HAP-1 (cell line): ENCODE measurements at regions not wholly inside any gene's neighbourhood (a gene's known extent, or its start where the extent isn't known, plus 50 kb on each side); places are given as distances from the start of the nearest gene placed in this dataset.

Experiments
- DNase-seq, 2 experiments: peaks; one replicate each; pipeline ENCODE4 v3.0.0-alpha.2; 2016 to 2020; ENCODE audit warnings: low spot score in 2 of 2
- H3K27me3 ChIP-seq: fragments of 250-450 bp; sonication (Bioruptor Pico); 2 replicates; pipeline ENCODE4 v1.5.1; 2020; ENCODE audit warnings: low read depth, mild to moderate bottlenecking, moderate library complexity
- H3K36me3 ChIP-seq: fragments of 250-450 bp; sonication (Bioruptor Pico); replicated peaks from 2 replicates; pipeline ENCODE4 v1.5.1; 2020; ENCODE audit warnings: mild to moderate bottlenecking
- H3K4me1 ChIP-seq: fragments of 250-450 bp; sonication (Bioruptor Pico); 2 replicates; pipeline ENCODE4 v1.5.1; 2020; ENCODE audit warnings: mild to moderate bottlenecking
- H3K4me3 ChIP-seq: fragments of 250-450 bp; sonication (Bioruptor Pico); 2 replicates; pipeline ENCODE4 v1.5.1; 2020; ENCODE audit warnings: mild to moderate bottlenecking, moderate library complexity
- H3K9me3 ChIP-seq: fragments of 250-450 bp; sonication (Bioruptor Pico); 2 replicates; pipeline ENCODE4 v1.5.1; 2020; ENCODE audit warnings: mild to moderate bottlenecking, moderate library complexity
- in situ Hi-C: fragments of 300-500 bp; cut with MboI; formaldehyde crosslinking; loops from 3 replicates; pipeline ENCODE4 v1.14.3; 2020; ENCODE audit warnings: low sequenced_read_pairs, inconsistent platforms, mixed read lengths

DNA sequence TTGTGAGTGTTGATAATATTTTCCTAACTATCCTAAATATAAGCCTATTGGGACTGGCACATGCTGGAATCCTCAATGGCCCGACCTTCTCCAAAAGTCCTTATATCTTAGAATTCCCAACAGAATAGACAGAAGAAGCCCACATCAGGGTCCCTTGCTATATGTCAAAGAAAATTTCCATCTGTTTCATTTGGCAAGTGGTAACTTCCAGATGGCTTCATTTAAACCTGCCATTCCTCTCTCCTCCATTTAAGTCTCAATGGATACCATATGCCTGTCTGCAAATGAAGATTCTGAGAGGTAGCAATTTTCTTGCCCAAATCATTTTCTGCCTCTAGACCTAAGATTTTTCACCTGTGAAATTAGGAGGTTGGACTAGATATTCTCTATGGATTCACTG is 73.1 kb upstream of the KCNA4 start:
- H3K4me1 ChIP-seq, result no peaks in the 10 kb centered on the region
- in situ Hi-C loops, result no loop called here
- DNase-seq, result no peak
- no peaks in the 10 kb centered on the region for H3K36me3 ChIP-seq
- no peaks in the 10 kb centered on the region for H3K9me3 ChIP-seq
- no peak overlapping the region for H3K4me3 ChIP-seq
- H3K27me3 ChIP-seq, result no peaks in the 10 kb centered on the region; the same call in 1 of the 2 replicates

DNA sequence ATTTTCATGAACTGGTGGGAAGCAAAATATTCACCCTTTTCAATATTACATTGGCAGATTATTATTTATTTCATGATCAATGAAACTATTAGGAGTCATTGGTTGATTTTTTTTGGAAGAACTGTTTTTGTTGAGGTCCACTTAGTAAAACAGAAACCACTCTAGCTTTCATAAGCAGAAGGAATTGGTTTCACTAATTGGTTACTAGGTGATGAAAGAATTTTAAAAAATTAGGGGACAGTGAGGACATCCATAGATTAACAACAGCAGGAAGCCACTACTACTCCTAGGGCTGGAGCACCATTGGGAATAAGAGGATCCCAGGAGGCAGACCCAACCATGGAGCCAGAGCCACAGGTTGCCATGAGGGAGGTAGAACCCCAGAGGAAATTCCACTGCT is 74.4 kb upstream of the KCNA4 start:
- H3K36me3 ChIP-seq, result no peaks in the 10 kb centered on the region
- H3K27me3 ChIP-seq, result no peaks in the 10 kb centered on the region; the same call in 1 of the 2 replicates
- no peak for DNase-seq
- H3K9me3 ChIP-seq, result no peaks in the 10 kb centered on the region
- no peak overlapping the region for H3K4me3 ChIP-seq
- no peaks in the 10 kb centered on the region for H3K4me1 ChIP-seq
- in situ Hi-C loops, result no loop called here

DNA sequence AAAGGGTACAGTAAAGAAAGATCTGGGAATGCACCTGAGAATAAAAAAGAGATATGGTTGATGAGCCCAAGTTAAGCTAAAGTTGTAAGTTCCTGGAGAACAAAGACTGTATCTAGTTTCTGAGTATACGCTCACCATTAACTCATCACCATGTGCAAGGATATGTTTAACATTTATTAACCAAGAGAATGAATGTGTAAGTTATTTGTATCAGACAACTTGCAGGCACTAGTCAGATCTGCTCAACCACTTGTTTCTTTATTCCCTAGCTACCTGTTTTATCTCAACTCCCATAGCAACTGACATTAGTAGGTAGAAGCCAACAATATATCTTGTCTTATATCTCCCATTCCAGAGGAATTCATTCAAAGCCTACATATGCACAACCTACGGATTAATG is 74.9 kb upstream of the KCNA4 start:
- Histone ChIP-seq H3K4me3 (no peak overlapping the region), H3K9me3 (no peaks in the 10 kb centered on the region), H3K36me3 (no peaks in the 10 kb centered on the region), H3K4me1 (no peaks in the 10 kb centered on the region), H3K27me3 (no peaks in the 10 kb centered on the region; the same call in 1 of the 2 replicates)
- DNase-seq, result no peak
- in situ Hi-C loops, result no loop called here

DNA sequence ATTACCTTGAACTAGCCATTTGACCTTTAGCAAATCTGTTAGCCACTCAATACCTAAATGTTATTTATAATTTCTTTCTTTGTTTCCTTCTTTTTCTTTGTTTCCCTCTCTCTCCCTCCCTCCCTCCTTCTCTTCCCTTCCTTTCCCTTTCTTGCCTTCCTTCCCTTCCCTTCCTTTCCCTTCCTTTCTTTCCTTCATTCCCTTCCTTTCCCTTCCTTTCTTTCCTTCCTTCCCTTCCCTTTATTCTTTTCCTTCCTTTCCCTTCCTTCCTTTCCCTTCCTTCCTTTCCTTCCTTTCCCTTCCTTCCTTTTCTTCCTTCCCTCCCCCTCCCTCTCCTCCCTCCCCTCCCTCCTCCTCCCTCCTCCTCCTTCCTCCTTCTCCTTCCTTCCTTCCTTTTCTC is 75.7 kb upstream of the KCNA4 start:
- H3K36me3 ChIP-seq, result no peaks in the 10 kb centered on the region
- H3K4me1 ChIP-seq, result no peaks in the 10 kb centered on the region
- no peak for DNase-seq
- H3K9me3 ChIP-seq, result no peaks in the 10 kb centered on the region
- no peak overlapping the region for H3K4me3 ChIP-seq
- H3K27me3 ChIP-seq, result no peaks in the 10 kb centered on the region; the same call in 1 of the 2 replicates
- in situ Hi-C loops, result no loop called here

- no peaks in the 10 kb centered on the region for H3K36me3 ChIP-seq
- in situ Hi-C loops, result no loop called here
- no peaks in the 10 kb centered on the region for H3K27me3 ChIP-seq
- H3K9me3 ChIP-seq, result no peaks in the 10 kb centered on the region
- no peak for DNase-seq
- H3K4me3 ChIP-seq, result no peak overlapping the region
- no peaks in the 10 kb centered on the region for H3K4me1 ChIP-seq
Observed at GRCh38 chr11:30100495-30100894, 83.7 kb upstream of the KCNA4 start.

- in situ Hi-C loops, result no loop called here
- H3K36me3 ChIP-seq, result no peaks in the 10 kb centered on the region
- H3K4me1 ChIP-seq, result no peaks in the 10 kb centered on the region
- H3K4me3 ChIP-seq, result no peak overlapping the region
- DNase-seq, result no peak
- no peaks in the 10 kb centered on the region for H3K27me3 ChIP-seq
- H3K9me3 ChIP-seq, result no peaks in the 10 kb centered on the region
Observed at GRCh38 chr11:30106222-30107181, 89.7 kb upstream of the KCNA4 start.

- in situ Hi-C loops, result no loop called here
- Histone ChIP-seq H3K36me3 (no peaks in the 10 kb centered on the region), H3K9me3 (no peaks in the 10 kb centered on the region), H3K4me1 (no peaks in the 10 kb centered on the region), H3K4me3 (no peak overlapping the region), H3K27me3 (no peaks in the 10 kb centered on the region)
- DNase-seq, result no peak
Observed at GRCh38 chr11:30107899-30108298, 91.1 kb upstream of the KCNA4 start.

GRCh38 chr11:30109774-30110173 is 92.9 kb upstream of the KCNA4 start:
- no peak for DNase-seq
- H3K4me1 ChIP-seq, result no peaks in the 10 kb centered on the region
- no peaks in the 10 kb centered on the region for H3K27me3 ChIP-seq
- H3K36me3 ChIP-seq, result no peaks in the 10 kb centered on the region
- in situ Hi-C loops, result no loop called here
- H3K9me3 ChIP-seq, result no peaks in the 10 kb centered on the region
- H3K4me3 ChIP-seq, result no peak overlapping the region

DNA sequence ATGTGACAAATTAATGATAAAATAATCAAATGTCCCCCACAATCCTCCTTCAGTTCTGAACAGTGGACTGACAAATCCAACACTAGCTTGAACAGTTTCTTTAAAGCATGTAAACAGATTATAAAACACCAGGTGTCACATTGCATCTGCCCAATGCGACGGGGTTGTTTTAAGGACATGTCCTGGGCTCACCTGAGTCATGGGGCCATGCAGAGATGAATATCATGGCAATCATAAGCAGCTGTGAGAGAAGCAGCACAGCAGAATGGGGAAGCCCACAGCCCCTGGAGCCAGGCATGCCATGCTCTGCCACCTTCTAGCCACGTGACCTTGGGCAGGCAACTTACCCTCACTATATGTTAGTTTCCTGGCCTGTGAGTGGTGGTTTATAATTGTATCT is 93.9 kb upstream of the KCNA4 start:
- DNase-seq, result no peak
- Histone ChIP-seq H3K4me1 (no peaks in the 10 kb centered on the region), H3K4me3 (no peak overlapping the region), H3K9me3 (no peaks in the 10 kb centered on the region), H3K27me3 (no peaks in the 10 kb centered on the region), H3K36me3 (no peaks in the 10 kb centered on the region)
- in situ Hi-C loops, result no loop called here

GRCh38 chr11:30111786-30112185 is 95.0 kb upstream of the KCNA4 start:
- Histone ChIP-seq H3K4me3 (no peak overlapping the region), H3K9me3 (no peaks in the 10 kb centered on the region), H3K4me1 (no peaks in the 10 kb centered on the region), H3K27me3 (no peaks in the 10 kb centered on the region), H3K36me3 (no peaks in the 10 kb centered on the region)
- DNase-seq, result no peak
- in situ Hi-C loops, result no loop called here

DNA sequence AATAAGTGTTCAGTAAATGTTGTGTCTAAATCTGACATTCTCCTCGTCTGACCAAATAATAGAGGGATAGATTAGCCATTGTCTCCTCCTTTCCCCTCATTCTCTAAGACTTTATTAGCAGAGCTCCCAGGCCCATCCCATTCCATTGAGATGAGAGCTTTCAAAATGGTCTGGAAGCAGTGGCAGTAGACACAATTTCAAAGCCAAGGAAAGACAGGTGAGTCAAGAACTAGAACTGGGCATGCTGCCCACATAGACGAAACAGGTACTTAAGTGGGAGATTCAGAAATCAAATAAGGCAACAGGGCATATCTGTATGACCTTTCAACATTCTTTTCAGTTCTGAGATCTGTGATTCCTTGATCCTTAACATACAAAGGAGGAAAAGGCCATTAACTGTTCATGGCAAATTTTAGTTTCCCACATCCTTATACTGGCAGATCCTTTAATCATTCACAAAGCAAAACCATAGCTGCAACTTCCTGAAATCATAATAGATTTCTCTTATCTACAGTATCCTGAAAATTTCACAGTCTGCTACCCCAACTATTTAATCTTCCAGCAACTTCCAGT is 96.6 kb upstream of the KCNA4 start:
- H3K36me3 ChIP-seq, result no peaks in the 10 kb centered on the region
- in situ Hi-C loops, result no loop called here
- no peak overlapping the region for H3K4me3 ChIP-seq
- H3K9me3 ChIP-seq, result no peaks in the 10 kb centered on the region
- no peak for DNase-seq
- H3K4me1 ChIP-seq, result no peaks in the 10 kb centered on the region
- H3K27me3 ChIP-seq, result no peaks in the 10 kb centered on the region

- Histone ChIP-seq H3K4me3 (no peak overlapping the region), H3K9me3 (no peaks in the 10 kb centered on the region), H3K27me3 (no peaks in the 10 kb centered on the region), H3K4me1 (no peaks in the 10 kb centered on the region), H3K36me3 (no peaks in the 10 kb centered on the region)
- in situ Hi-C loops, result no loop called here
- no peak for DNase-seq
Observed at GRCh38 chr11:30116512-30116911, 99.7 kb upstream of the KCNA4 start.

- Histone ChIP-seq H3K4me3 (no peak overlapping the region), H3K9me3 (no peaks in the 10 kb centered on the region), H3K36me3 (no peaks in the 10 kb centered on the region), H3K27me3 (no peaks in the 10 kb centered on the region; the same call in 1 of the 2 replicates), H3K4me1 (no peaks in the 10 kb centered on the region)
- in situ Hi-C loops, result no loop called here
- no peak for DNase-seq
Observed at GRCh38 chr11:30120045-30120589, 103.3 kb upstream of the KCNA4 start.

DNA sequence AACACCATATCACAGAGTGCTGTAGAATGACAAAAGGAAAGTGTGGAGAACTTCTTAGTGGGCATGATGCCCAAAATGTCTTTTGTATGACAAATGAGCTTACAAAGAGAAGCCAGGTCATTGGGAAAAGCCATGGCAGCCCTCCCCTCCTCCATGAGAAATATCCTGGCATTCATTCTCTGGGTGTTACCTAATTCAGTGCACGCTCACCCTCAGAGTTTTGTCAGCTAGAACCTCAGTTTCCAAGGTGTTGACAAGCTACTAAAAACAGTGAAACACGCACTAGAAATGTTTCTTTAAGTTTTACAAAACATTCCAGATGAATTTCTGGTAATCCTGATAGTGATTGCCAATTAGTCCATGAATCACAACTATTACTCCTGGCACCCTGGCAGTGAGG is 105.4 kb upstream of the FSHB start:
- DNase-seq, result no peak
- no peaks in the 10 kb centered on the region for H3K36me3 ChIP-seq
- in situ Hi-C loops, result no loop called here
- H3K4me1 ChIP-seq, result no peaks in the 10 kb centered on the region
- no peaks in the 10 kb centered on the region; the same call in 1 of the 2 replicates for H3K27me3 ChIP-seq
- H3K4me3 ChIP-seq, result no peak overlapping the region
- no peaks in the 10 kb centered on the region for H3K9me3 ChIP-seq
